Pons (tissue), 1 donor: ENCODE measurements at regions not wholly inside any gene's neighbourhood (a gene's known extent, or its start where the extent isn't known, plus 50 kb on each side); places are given as distances from the start of the nearest gene placed in this dataset.

ENCODE experiments used
- DNase-seq: peaks from one replicate; pipeline ENCODE4 v3.0.0-alpha.2; 2016; ENCODE audit warnings: low spot score

DNA sequence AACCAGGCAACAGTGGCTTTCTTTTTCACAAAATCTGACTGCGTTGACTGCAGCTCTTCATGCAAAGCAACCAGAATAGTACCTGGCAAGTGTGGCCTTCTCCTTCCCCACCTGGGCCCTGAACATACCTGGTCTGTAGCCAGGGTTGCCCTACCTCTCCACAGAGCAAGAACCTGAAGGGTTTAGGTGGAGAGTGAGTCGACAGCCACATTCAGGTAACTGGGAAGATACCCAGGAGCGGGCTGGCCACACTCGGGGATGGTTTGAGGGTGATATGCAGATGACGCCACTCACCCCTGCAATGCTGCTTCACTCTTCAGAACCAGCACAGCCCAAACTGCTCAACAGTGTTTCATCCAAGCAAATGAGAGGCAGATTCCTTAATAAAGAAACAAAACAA, 117.3 kb downstream of the TTC32 start:
- no peak for DNase-seq

- DNase-seq = no peak
Observed at GRCh38 chr2:19783935-19784334, 117.8 kb downstream of the TTC32 start.

- DNase-seq = peak; percentile 2
Observed at GRCh38 chr2:19776941-19777514, 124.8 kb downstream of the TTC32 start.

DNA sequence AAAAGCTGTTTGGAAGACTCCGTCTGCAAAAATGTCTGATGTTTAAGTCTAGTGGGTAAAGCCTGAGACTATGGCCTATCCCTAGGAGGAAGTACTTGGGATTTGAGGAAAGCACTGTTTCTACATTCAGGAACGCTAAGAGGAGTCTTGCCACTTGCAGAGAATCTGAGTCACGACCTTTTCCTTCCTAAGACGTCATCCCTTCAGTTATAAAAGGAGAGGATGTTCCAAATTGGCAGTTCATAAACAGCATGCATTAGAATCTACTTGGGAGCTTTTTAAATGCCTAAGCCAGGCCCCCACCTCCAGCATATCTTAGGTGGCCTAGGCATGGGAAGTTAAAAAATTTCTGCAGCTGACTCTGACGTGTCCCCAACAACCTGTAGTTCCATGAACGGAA, 125.9 kb downstream of the TTC32 start:
- no peak for DNase-seq

- no peak for DNase-seq
Observed at GRCh38 chr2:19775315-19775714, 126.5 kb downstream of the TTC32 start.

GRCh38 chr2:19774805-19775176, 127.0 kb downstream of the TTC32 start:
- DNase-seq = no peak

- DNase-seq = no peak
Observed at GRCh38 chr2:19772981-19773380, 128.8 kb downstream of the TTC32 start.

- DNase-seq = no peak
Observed at GRCh38 chr2:19769513-19769912, 132.3 kb downstream of the TTC32 start.

GRCh38 chr2:19767899-19768298, 133.9 kb downstream of the TTC32 start:
- DNase-seq = no peak

- no peak for DNase-seq
Observed at GRCh38 chr2:19764998-19765397, 136.8 kb downstream of the TTC32 start.

- DNase-seq = no peak
Observed at GRCh38 chr2:19763731-19764130, 138.1 kb downstream of the TTC32 start.

GRCh38 chr2:19762959-19763605, 138.7 kb downstream of the TTC32 start:
- DNase-seq = no peak

DNA sequence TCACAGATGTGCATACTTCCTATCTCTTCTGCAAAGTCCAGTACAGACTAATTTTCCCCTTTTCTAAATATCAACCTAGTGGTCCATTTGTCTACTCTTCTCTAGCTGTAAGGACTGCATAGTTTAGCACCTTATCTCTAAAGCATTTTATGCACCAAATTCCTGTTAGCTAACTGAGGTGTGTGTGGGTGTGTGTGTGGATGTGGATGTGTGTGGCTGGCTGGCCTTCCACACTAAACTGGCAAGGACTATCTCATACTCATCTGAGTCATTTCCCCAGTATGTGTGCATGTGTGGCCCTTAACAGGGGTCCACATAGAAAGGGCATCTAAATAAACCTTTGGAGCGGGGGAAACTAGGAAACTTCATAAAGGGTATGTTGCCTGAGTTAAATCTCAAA, 139.6 kb downstream of the TTC32 start:
- no peak for DNase-seq

GRCh38 chr2:19759880-19760279, 141.9 kb downstream of the TTC32 start:
- no peak for DNase-seq

DNA sequence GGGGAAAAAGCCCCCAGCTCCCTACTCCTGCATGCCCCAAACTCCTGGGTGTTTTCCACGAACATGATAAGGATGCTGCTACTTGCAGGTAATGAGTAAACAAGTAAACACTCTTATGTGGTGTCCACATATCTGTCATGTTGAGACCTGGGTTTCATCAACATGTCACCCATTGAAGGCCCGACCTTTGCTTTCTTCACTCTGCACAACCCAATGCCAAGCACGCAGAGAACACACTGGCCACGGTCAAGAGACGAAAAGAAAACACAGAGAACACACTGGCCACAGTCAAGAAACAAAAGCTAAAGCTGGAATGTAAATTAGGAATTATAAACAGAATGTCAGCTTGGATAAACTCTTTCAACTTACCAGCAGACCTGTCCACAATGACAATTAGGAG, 143.1 kb downstream of the TTC32 start:
- DNase-seq = no peak

DNA sequence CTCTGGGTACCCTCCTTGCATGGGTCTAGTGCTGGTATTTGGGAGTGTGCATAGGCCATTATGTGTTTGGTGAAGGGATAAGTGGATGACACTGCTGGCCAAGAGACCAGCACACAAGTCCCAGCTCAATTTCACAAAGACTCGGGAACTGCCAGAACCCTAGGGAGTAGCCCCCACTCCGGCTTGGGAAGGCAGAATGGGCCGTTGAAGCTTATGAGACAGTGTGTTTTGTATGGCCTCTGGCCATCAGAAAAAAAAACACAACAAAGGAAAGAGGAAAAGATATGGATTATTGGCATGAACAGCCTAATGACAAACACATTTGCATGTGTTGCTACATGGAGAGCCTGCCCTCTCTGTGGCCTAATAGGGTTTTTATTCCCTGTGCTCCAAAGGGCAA, 144.2 kb downstream of the TTC32 start:
- DNase-seq = no peak

DNA sequence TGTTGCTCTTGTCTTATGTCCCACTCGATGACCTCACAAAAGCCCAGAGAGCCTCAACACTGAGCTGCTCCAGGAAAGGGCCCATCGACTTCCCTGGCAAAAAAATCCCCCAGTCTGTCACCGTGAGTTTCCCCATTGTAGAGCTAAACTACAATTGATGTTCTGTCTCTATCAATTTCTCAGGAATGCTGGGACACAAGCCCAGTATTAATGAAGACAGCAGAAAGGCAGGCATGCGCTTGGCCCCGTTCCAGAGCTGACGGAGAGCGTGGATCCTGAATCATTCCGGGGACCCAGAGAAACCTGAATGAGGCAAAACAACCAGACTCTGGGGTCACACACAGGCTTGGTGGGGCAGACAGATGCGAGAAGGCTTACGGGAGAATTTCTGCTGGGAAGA, 146.9 kb downstream of the TTC32 start:
- no peak for DNase-seq

- no peak for DNase-seq
Observed at GRCh38 chr2:19753818-19754217, 148.0 kb downstream of the TTC32 start.

DNA sequence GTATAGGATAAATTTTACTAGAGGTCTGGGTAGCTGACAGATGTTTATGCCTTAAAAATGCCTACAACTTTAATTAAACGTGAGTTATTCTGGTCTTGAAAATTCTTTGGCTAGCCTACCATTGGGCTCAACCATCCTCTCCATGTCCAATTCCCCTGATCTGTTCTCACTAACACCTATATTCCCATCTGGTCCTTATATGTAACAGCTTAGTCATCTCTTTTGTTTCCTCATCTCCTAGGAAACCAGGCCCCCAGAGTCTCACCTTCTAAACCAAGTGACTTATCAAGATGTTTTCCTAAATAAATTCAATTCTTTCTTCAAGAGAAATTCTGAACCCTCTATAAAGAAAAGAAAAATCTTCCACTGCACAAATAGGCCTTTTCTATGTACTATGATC, 148.5 kb downstream of the TTC32 start:
- no peak for DNase-seq

GRCh38 chr2:19752500-19752899, 149.3 kb downstream of the TTC32 start:
- DNase-seq = no peak

DNA sequence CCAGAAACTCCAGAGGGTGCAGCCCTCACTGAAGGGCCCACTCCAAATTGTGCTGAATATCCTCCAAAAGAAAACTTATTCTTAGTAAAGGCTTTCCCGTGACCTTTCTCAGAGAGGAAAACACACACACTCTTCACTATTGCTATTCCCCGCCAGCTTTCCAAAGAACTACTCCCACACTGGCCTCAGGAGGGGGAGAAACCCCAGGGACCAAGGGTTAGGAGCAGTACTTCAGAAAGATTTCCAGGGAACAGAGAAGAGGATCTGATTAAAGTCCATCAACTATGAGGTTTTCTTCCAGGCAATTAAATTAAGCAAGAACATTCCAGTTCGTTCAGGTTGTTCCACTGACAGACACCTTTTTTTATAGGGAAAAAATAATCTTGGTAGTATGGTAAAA, 150.2 kb downstream of the TTC32 start:
- DNase-seq = no peak

GRCh38 chr2:19750136-19750535, 151.6 kb downstream of the TTC32 start:
- DNase-seq = no peak

- DNase-seq = no peak
Observed at GRCh38 chr2:19749507-19749836, 152.3 kb downstream of the TTC32 start.

DNA sequence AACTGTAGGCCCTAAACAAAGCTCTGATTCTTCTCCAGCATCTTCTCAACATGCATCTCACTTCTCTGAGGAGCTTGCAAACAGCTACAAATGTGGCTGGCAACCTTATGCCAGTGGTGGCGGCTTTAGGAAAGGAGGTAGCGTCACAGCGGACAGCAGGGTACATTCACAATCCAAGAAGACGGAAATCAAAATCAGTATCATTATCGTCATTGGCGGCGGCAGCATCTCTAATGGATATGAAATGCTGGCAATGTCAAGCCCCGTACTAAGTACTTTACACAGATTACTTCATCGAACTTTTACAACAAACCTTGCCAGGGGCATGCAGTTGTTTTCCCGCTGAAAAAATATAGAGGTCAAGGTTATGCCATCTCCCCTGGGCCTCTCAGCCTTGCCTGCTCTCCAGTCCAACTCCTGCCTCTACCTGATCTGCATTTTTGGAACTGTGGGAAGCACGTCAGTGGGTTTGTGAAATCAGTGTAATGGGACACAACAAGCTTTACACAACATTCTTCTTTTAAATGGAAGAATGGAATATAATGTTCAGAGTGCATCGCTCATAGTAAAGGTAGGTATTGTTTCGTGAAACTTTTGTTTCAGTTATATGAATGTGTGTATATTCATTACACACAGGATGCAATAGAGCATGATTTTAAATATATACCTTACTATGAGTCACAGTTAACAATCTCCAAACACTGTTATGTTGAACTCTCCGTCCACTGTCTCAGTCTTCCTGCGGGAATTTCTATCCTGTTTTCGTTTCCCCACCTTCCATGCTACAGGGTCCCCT, 152.9 kb downstream of the TTC32 start:
- DNase-seq = no peak
